Body of pancreas (tissue), 4 donors: ENCODE measurements at regions not wholly inside any gene's neighbourhood (a gene's known extent, or its start where the extent isn't known, plus 50 kb on each side); places are given as distances from the start of the nearest gene placed in this dataset.

Experiments
- CTCF ChIP-seq, 7 experiments: fragments of 450-650 bp in 4 of 7; fragments of 200-600 bp in 3 of 7; sonication (generic) in 3 of 7; IDR thresholded peaks; one replicate each; pipeline ENCODE4 v1.5.1; 2016 to 2019; ENCODE audit warnings: antibody characterized with exemption in 7 of 7
- POLR2A ChIP-seq, 3 donors: fragments of 450-650 bp; IDR thresholded peaks; one replicate each; pipeline ENCODE4 v1.6.1; 2016; ENCODE audit warnings: antibody characterized with exemption in 3 of 3, mild to moderate bottlenecking in 2 of 3

- no peak for TF ChIP-seq POLR2A (IDR thresholded peaks at IDR 0.05)
- TF ChIP-seq CTCF (IDR thresholded peaks at IDR 0.05), result no peak
Measured at GRCh38 chr12:16984484-16984883, 378.5 kb upstream of the LMO3 start.
